Keratinocyte (primary cell): ENCODE measurements at regions not wholly inside any gene's neighbourhood (a gene's known extent, or its start where the extent isn't known, plus 50 kb on each side); places are given as distances from the start of the nearest gene placed in this dataset.

Experiments
- DNase-seq: peaks from one replicate; pipeline ENCODE4 v3.0.0-alpha.2; 2011; ENCODE audit warnings: low read depth, missing footprints, low spot score
- FAIRE-seq: peaks from 2 replicates; lab custom pipeline; 2011; peaks lifted over from hg19 to GRCh38; lab: Jason Lieb, UNC
- H2AFZ ChIP-seq: 2 replicates; pipeline ENCODE4 v1.6.0; 2012; ENCODE audit warnings: low read length, control low read depth, inconsistent platforms; ENCODE audit not compliant: control insufficient read depth
- H3K27ac ChIP-seq: 2 replicates; pipeline ENCODE4 v1.5.1; 2011; ENCODE audit warnings: low read length; ENCODE audit not compliant: control insufficient read depth, insufficient read depth
- H3K27me3 ChIP-seq: 3 replicates; pipeline ENCODE4 v1.6.0; 2011; ENCODE audit warnings: low read length; ENCODE audit not compliant: control insufficient read depth, insufficient read depth; ENCODE audit errors: extremely low read depth
- H3K36me3 ChIP-seq, 2 experiments: 2 replicates in 1 of 2; 3 replicates in 1 of 2; pipeline ENCODE4 v1.5.1; 2011; ENCODE audit warnings: low read length in 2 of 2, mild to moderate bottlenecking in 1 of 2; ENCODE audit not compliant: control insufficient read depth in 2 of 2, insufficient read depth in 2 of 2; ENCODE audit errors: extremely low read depth in 1 of 2
- H3K4me1 ChIP-seq: 3 replicates; pipeline ENCODE4 v1.5.1; 2011; ENCODE audit warnings: low read length; ENCODE audit not compliant: control insufficient read depth, insufficient read depth; ENCODE audit errors: extremely low read depth
- H3K4me2 ChIP-seq: 3 replicates; pipeline ENCODE4 v1.6.0; 2011; ENCODE audit warnings: low read depth, low read length; ENCODE audit not compliant: control insufficient read depth, insufficient read depth; ENCODE audit errors: extremely low read depth
- H3K4me3 ChIP-seq, 3 experiments: fragments of 200-600 bp in 1 of 3; sonication (generic) in 1 of 3; 2 replicates in 2 of 3; 3 replicates in 1 of 3; pipeline ENCODE4 v1.5.1; 2011 to 2016; ENCODE audit warnings: low read length in 3 of 3, mild to moderate bottlenecking in 3 of 3, control low read depth in 2 of 3, inconsistent platforms in 1 of 3, low read depth in 1 of 3, mixed read lengths in 1 of 3, mixed run types in 1 of 3, moderate library complexity in 1 of 3; ENCODE audit not compliant: control insufficient read depth in 2 of 3, insufficient read depth in 2 of 3; ENCODE audit errors: extremely low read depth in 1 of 3
- H3K79me2 ChIP-seq: 2 replicates; pipeline ENCODE4 v1.6.0; 2012; ENCODE audit warnings: low read length; ENCODE audit not compliant: control insufficient read depth, insufficient read depth
- H3K9ac ChIP-seq: 3 replicates; pipeline ENCODE4 v1.6.0; 2011; ENCODE audit warnings: low read length; ENCODE audit not compliant: control insufficient read depth, insufficient read depth; ENCODE audit errors: extremely low read depth
- H3K9me1 ChIP-seq: 3 replicates; pipeline ENCODE4 v1.6.0; 2011; ENCODE audit warnings: low read length; ENCODE audit not compliant: control insufficient read depth, insufficient read depth; ENCODE audit errors: extremely low read depth
- H3K9me3 ChIP-seq: 2 replicates; pipeline ENCODE4 v1.5.1; 2012; ENCODE audit warnings: low read depth, low read length; ENCODE audit not compliant: control insufficient read depth
- H4K20me1 ChIP-seq: 3 replicates; pipeline ENCODE4 v1.6.0; 2011; ENCODE audit warnings: low read length; ENCODE audit not compliant: control insufficient read depth, insufficient read depth; ENCODE audit errors: extremely low read depth
- CTCF ChIP-seq, 3 experiments: IDR thresholded peaks in 1 of 3; conservative IDR thresholded peaks in 1 of 3; optimal IDR thresholded peaks in 1 of 3; 2 replicates in 2 of 3; 3 replicates in 1 of 3; pipeline versions ENCODE3 to v1.5.1; 2011; ENCODE audit warnings: low read length in 3 of 3, mild to moderate bottlenecking in 3 of 3, moderate library complexity in 2 of 3, control low read depth in 1 of 3, inconsistent platforms in 1 of 3; ENCODE audit not compliant: insufficient read depth in 2 of 3; ENCODE audit errors: extremely low read depth in 1 of 3
- EZH2 ChIP-seq: IDR thresholded peaks from one replicate; pipeline ENCODE4 v1.6.1; 2012; ENCODE audit warnings: inconsistent platforms, mild to moderate bottlenecking, low read length, moderate library complexity
- dilution Hi-C: fragments of 300-500 bp; cut with MboI; formaldehyde crosslinking; loops from one replicate; pipeline ENCODE4 v1.7.0; 2020; ENCODE audit warnings: low sequenced_read_pairs; ENCODE audit not compliant: extremely low pct_ligation_motif_present

- Histone ChIP-seq H2AFZ (no peak overlapping the region), H3K9me1 (no peaks in the 10 kb centered on the region), H3K4me1 (no peaks in the 10 kb centered on the region), H3K9me3 (no peaks in the 10 kb centered on the region), H3K9ac (no peak overlapping the region), H3K27ac (no peak overlapping the region), H3K4me3 (no peak overlapping the region), H3K79me2 (no peaks in the 10 kb centered on the region), H3K27me3 (no peaks in the 10 kb centered on the region), H3K36me3 (no peaks in the 10 kb centered on the region), H3K4me2 (no peak overlapping the region), H4K20me1 (no peaks in the 10 kb centered on the region)
- TF ChIP-seq EZH2 (no peak), CTCF (optimal IDR thresholded peaks at IDR 0.05 in 1 of 3, IDR thresholded peaks at IDR 0.05 in 1 of 3, conservative IDR thresholded peaks at IDR 0.05 in 1 of 3; ENCODE audit: extremely low read depth in 1 of 3, insufficient read depth in 2 of 3, low read length in 3 of 3) (no peak)
- dilution Hi-C loops: no loop called here
- DNase-seq: no peak
- FAIRE-seq: no peak
Measured at GRCh38 chr13:33739254-33739653, 78.7 kb upstream of the RFC3 start.

DNA sequence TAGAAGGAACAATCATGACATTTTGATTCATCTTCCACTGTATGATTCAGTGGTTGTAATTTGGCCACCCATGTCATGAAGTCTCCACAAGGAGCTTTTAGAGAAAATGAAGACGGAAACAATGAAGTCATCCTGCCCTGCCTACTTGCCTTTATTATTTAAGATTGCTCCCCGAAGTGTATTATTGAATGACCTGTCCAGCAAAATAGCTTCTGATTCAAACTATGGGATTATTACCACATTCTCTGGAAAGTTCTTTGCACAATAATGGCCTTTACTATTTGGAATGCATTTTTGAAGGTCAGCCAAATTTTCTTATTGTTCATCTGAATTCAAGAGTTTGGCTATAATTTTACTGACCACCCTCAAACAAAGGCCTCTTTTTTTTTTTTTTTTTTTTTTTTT, 77.8 kb upstream of the RFC3 start:
- no peak overlapping the region for H3K27ac ChIP-seq
- no peak overlapping the region for H3K4me3 ChIP-seq
- H3K79me2 ChIP-seq: no peaks in the 10 kb centered on the region
- no peaks in the 10 kb centered on the region for H3K36me3 ChIP-seq
- DNase-seq (no peak), FAIRE-seq (no peak)
- no peaks in the 10 kb centered on the region for H3K9me1 ChIP-seq
- no peaks in the 10 kb centered on the region for H3K27me3 ChIP-seq
- no peaks in the 10 kb centered on the region for H3K9me3 ChIP-seq
- H2AFZ ChIP-seq: no peak overlapping the region
- H3K4me1 ChIP-seq: peaks cover 5% of the 10 kb centered on the region
- no peak for TF ChIP-seq CTCF (optimal IDR thresholded peaks at IDR 0.05 in 1 of 3, IDR thresholded peaks at IDR 0.05 in 1 of 3, conservative IDR thresholded peaks at IDR 0.05 in 1 of 3; ENCODE audit: extremely low read depth in 1 of 3, insufficient read depth in 2 of 3, low read length in 3 of 3)
- no peak for TF ChIP-seq EZH2
- H4K20me1 ChIP-seq: no peaks in the 10 kb centered on the region
- dilution Hi-C loops: no loop called here
- H3K9ac ChIP-seq: no peak overlapping the region
- no peak overlapping the region for H3K4me2 ChIP-seq
